B cell (primary cell): ENCODE measurements at regions not wholly inside any gene's neighbourhood (a gene's known extent, or its start where the extent isn't known, plus 50 kb on each side); places are given as distances from the start of the nearest gene placed in this dataset.

Source experiments
- ATAC-seq: fragments of 200-7000 bp; cut with Tn5 transposase; one replicate; pipeline ENCODE4 v1.10.0; 2021; ENCODE audit warnings: low read depth, mild to moderate bottlenecking, moderate number of reproducible peaks, moderate library complexity
- CTCF ChIA-PET: fragments of 350-600 bp; sonication (Branson Sonifier 250); formaldehyde crosslinking; loops from one replicate; lab custom pipeline; 2021; ENCODE audit warnings: antibody characterized with exemption, inconsistent platforms; lab: Charles Lee
- POLR2A ChIA-PET: fragments of 350-600 bp; sonication (Branson Sonifier 250); formaldehyde crosslinking; loops from one replicate; lab custom pipeline; 2021; ENCODE audit warnings: antibody characterized with exemption; lab: Charles Lee
- DNase-seq: peaks from one replicate; pipeline ENCODE4 v3.0.0; 2013
- H2AFZ ChIP-seq: 2 replicates; pipeline ENCODE4 v1.6.1; 2012; ENCODE audit warnings: mild to moderate bottlenecking, low read depth, low read length; ENCODE audit not compliant: insufficient read depth, poor library complexity, severe bottlenecking
- H3K27ac ChIP-seq, 2 donors: 1 replicate in 1 of 2; 2 replicates in 1 of 2; pipeline ENCODE4 v1.5.1; 2012 to 2013; ENCODE audit warnings: low read length in 2 of 2, mild to moderate bottlenecking in 2 of 2, moderate library complexity in 1 of 2
- H3K27me3 ChIP-seq, 4 experiments: fragments of 200-600 bp in 1 of 4; sonication (generic) in 1 of 4; replicated peaks in 1 of 4; 1 replicate in 2 of 4; 2 replicates in 2 of 4; pipeline versions ENCODE4 v1.6.1 to v1.7.0; 2013 to 2016; ENCODE audit warnings: low read length in 3 of 4, mild to moderate bottlenecking in 2 of 4, mixed read lengths in 1 of 4, moderate library complexity in 1 of 4; ENCODE audit not compliant: insufficient read depth in 4 of 4, control insufficient read depth in 3 of 4; ENCODE audit errors: control extremely low read depth in 1 of 4
- H3K36me3 ChIP-seq, 2 experiments: replicated peaks in 1 of 2; 1 replicate in 1 of 2; 2 replicates in 1 of 2; pipeline versions ENCODE4 v1.6.1 to v1.7.1; 2013; ENCODE audit warnings: low read length in 1 of 2; ENCODE audit not compliant: insufficient read depth in 2 of 2, control insufficient read depth in 1 of 2; ENCODE audit errors: control extremely low read depth in 1 of 2, extremely low read depth in 1 of 2
- H3K4me1 ChIP-seq, 2 donors: fragments of 200-600 bp in 1 of 2; sonication (generic) in 1 of 2; 1 replicate in 1 of 2; 2 replicates in 1 of 2; pipeline versions ENCODE4 v1.5.1 to v1.6.1; 2013 to 2017; ENCODE audit warnings: low read length in 2 of 2; ENCODE audit not compliant: control insufficient read depth in 2 of 2, insufficient read depth in 2 of 2
- H3K4me2 ChIP-seq: replicated peaks from 2 replicates; pipeline ENCODE3; 2012; ENCODE audit warnings: mild to moderate bottlenecking, low read depth, low read length; ENCODE audit not compliant: poor library complexity, severe bottlenecking
- H3K4me3 ChIP-seq, 5 experiments: fragments of 200-600 bp in 1 of 5; sonication (generic) in 1 of 5; 1 replicate in 3 of 5; 2 replicates in 2 of 5; pipeline versions ENCODE4 v1.5.1 to v1.7.0; 2011 to 2016; ENCODE audit warnings: low read length in 4 of 5, mild to moderate bottlenecking in 4 of 5, low read depth in 2 of 5, control low read depth in 1 of 5, moderate library complexity in 1 of 5; ENCODE audit not compliant: insufficient read depth in 1 of 5; ENCODE audit errors: control extremely low read depth in 1 of 5, extremely low read depth in 1 of 5
- H3K79me2 ChIP-seq: fragments of 200-600 bp; sonication (generic); one replicate; pipeline ENCODE4 v1.6.0; 2016; ENCODE audit warnings: low read length; ENCODE audit not compliant: control insufficient read depth, insufficient read depth
- H3K9ac ChIP-seq: fragments of 200-600 bp; sonication (generic); 2 replicates; pipeline ENCODE4 v1.6.1; 2017; ENCODE audit warnings: mild to moderate bottlenecking, low read length, moderate library complexity
- H3K9me3 ChIP-seq, 3 donors: one replicate each; pipeline versions ENCODE4 v1.6.1 to v1.7.1; 2013; ENCODE audit warnings: low read length in 2 of 3; ENCODE audit not compliant: control insufficient read depth in 2 of 3, insufficient read depth in 1 of 3; ENCODE audit errors: control extremely low read depth in 1 of 3
- H4K20me1 ChIP-seq: 2 replicates; pipeline ENCODE4 v1.6.0; 2012; ENCODE audit warnings: mild to moderate bottlenecking, low read length; ENCODE audit not compliant: insufficient read depth, control insufficient read depth, poor library complexity, severe bottlenecking
- H3K27ac Mint-ChIP-seq: one replicate; pipeline ENCODE4 v1.8.0; 2021; ENCODE audit warnings: mixed read lengths
- H3K27me3 Mint-ChIP-seq: one replicate; pipeline ENCODE4 v1.8.0; 2021; ENCODE audit warnings: mixed read lengths
- H3K4me1 Mint-ChIP-seq: one replicate; pipeline ENCODE4 v1.8.0; 2021; ENCODE audit warnings: mixed read lengths
- H3K4me3 Mint-ChIP-seq: one replicate; pipeline ENCODE4 v1.8.0; 2021; ENCODE audit warnings: mixed read lengths
- H3K9me3 Mint-ChIP-seq: one replicate; pipeline ENCODE4 v1.8.0; 2022; ENCODE audit warnings: mixed read lengths; ENCODE audit not compliant: insufficient read depth
- EZH2 ChIP-seq: IDR thresholded peaks from 2 replicates; pipeline ENCODE4 v1.6.1; 2012; ENCODE audit warnings: borderline replicate concordance, low read depth, mild to moderate bottlenecking, moderate library complexity, low read length; ENCODE audit not compliant: insufficient read depth, poor library complexity, severe bottlenecking
- WGBS: methylation state at CpG from one replicate; pipeline ENCODE4 v1.1.5; 2013; ENCODE audit warnings: missing lambda C conversion rate; ENCODE audit not compliant: insufficient coverage; 5-methylcytosine and 5-hydroxymethylcytosine counted together
- intact Hi-C: fragments of 100-400 bp; cut with micrococcal nuclease; formaldehyde crosslinking; loops from one replicate; pipeline ENCODE4 v1.10.0; 2022
- TF ChIP-seq, protein P1 (sequence below): fragments of 200-600 bp; IDR thresholded peaks from one replicate; pipeline ENCODE4 v1.8.0; 2022; ENCODE audit warnings: antibody characterized with exemption, mild to moderate bottlenecking

DNA sequence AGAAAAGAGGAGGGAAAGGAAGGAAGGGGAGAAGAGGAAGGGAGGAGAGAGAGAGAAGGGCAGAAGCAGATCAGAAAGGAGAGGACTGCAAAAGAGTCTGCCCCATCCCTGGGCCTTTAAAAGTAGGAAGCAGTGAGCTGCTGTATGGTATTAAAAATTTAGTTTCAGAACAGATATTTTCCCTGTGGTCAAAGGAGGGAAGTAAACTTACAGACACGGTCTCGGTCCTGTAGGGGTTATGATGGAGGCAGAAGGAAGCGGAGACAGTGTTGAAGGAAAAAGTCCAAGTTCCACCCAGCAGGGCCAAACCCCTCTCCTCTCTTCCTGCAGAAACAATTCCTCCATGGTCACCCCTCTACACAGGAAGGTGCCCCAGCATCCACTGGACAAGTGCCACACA is 122.0 kb upstream of the PROK2 start:
- no peaks in the 10 kb centered on the region for H3K36me3 ChIP-seq
- no CpG with 5 or more reads among the region's 3 CpGs for WGBS
- H3K4me1 ChIP-seq: peaks cover 40 to 43% of the 10 kb centered on the region in 2 donors
- H3K4me3 ChIP-seq: no peak overlapping the region
- H4K20me1 ChIP-seq: peaks cover 31% of the 10 kb centered on the region
- no peak overlapping the region for H3K27ac ChIP-seq
- H3K27ac Mint-ChIP-seq: peak overlapping the region; percentile 1
- ATAC-seq (no peak), DNase-seq (no peak)
- H3K4me2 ChIP-seq: peak overlapping the region; percentile 67
- no peak overlapping the region for H3K9ac ChIP-seq
- H3K9me3 Mint-ChIP-seq: no peaks in the 10 kb centered on the region
- no peak overlapping the region for H3K4me3 Mint-ChIP-seq
- H3K27me3 Mint-ChIP-seq: peaks cover 82% of the 10 kb centered on the region
- H3K4me1 Mint-ChIP-seq: peaks cover 39% of the 10 kb centered on the region
- H3K27me3 ChIP-seq: peaks cover 0 to 78% (median 69%) of the 10 kb centered on the region in 4 experiments
- no peaks in the 10 kb centered on the region for H3K79me2 ChIP-seq
- no peak overlapping the region for H2AFZ ChIP-seq
- intact Hi-C loops: loop anchor here (10.0 kb wide), 1 partner anchor 198 kb away; no protein-coding TSS in a partner anchor
- ChIA-PET CTCF (interaction anchor here (1.4 kb wide), 1 partner anchor 32 kb away, joined by 7 read pairs; no protein-coding TSS in a partner anchor), POLR2A (no interaction called here)
- H3K9me3 ChIP-seq: peaks cover 0 to 3% (median 0%) of the 10 kb centered on the region in 3 donors
- TF ChIP-seq, protein P1, sequence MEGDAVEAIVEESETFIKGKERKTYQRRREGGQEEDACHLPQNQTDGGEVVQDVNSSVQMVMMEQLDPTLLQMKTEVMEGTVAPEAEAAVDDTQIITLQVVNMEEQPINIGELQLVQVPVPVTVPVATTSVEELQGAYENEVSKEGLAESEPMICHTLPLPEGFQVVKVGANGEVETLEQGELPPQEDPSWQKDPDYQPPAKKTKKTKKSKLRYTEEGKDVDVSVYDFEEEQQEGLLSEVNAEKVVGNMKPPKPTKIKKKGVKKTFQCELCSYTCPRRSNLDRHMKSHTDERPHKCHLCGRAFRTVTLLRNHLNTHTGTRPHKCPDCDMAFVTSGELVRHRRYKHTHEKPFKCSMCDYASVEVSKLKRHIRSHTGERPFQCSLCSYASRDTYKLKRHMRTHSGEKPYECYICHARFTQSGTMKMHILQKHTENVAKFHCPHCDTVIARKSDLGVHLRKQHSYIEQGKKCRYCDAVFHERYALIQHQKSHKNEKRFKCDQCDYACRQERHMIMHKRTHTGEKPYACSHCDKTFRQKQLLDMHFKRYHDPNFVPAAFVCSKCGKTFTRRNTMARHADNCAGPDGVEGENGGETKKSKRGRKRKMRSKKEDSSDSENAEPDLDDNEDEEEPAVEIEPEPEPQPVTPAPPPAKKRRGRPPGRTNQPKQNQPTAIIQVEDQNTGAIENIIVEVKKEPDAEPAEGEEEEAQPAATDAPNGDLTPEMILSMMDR: no peak
- no peak for TF ChIP-seq EZH2

DNA sequence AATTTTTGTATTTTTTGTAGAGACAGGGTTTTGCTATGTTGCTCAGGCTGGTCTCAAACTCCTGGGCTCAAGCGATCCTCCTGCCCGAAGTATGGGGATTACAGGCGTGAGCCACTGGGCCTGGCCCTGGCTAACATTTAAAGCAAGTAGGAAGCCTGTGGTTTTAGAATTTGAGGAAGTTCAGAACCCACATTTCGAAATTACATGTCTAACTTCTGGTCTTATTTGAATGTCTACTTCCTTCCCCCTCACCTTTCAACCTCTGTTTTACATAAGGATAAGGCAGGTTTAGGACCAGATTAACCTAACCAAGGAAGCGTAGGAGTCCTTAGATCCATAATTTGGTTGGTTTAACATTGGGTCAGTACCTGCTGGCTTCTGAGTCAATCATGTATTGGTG is 120.5 kb upstream of the PROK2 start:
- CTCF ChIA-PET: interaction anchor here (1.4 kb wide), 1 partner anchor 30 kb away, joined by 7 read pairs; no protein-coding TSS in a partner anchor
- H3K27me3 ChIP-seq: peaks cover 0 to 84% (median 71%) of the 10 kb centered on the region in 4 experiments
- WGBS: no CpG with 5 or more reads among the region's 5 CpGs
- peak; percentile 87 for ATAC-seq
- H3K9me3 ChIP-seq: peaks cover 0 to 16% (median 0%) of the 10 kb centered on the region in 3 donors
- H2AFZ ChIP-seq: no peak overlapping the region
- peaks cover 40 to 43% of the 10 kb centered on the region in 2 donors for H3K4me1 ChIP-seq
- no peaks in the 10 kb centered on the region for H3K79me2 ChIP-seq
- Mint-ChIP-seq H3K27me3 (peaks cover 82% of the 10 kb centered on the region), H3K4me3 (peak overlapping the region; percentile 69), H3K4me1 (peaks cover 39% of the 10 kb centered on the region), H3K9me3 (no peaks in the 10 kb centered on the region), H3K27ac (peak overlapping the region; percentile 51)
- H3K4me3 ChIP-seq: peak overlapping the region in 1 of 5 experiments; percentile 14
- H3K4me2 ChIP-seq: peak overlapping the region; percentile 67
- H3K9ac ChIP-seq: peak overlapping the region; percentile 26
- no peak overlapping the region for H3K27ac ChIP-seq
- intact Hi-C loops: loop anchor here (10.0 kb wide), 1 partner anchor 199 kb away; no protein-coding TSS in a partner anchor
- peak; percentile 79 for DNase-seq
- peaks cover 31% of the 10 kb centered on the region for H4K20me1 ChIP-seq
- no peaks in the 10 kb centered on the region for H3K36me3 ChIP-seq
- POLR2A ChIA-PET: no interaction called here
- TF ChIP-seq EZH2: no peak
- TF ChIP-seq, protein P1: no peak
